GM12878 (cell line): ENCODE measurements at regions not wholly inside any gene's neighbourhood (a gene's known extent, or its start where the extent isn't known, plus 50 kb on each side); places are given as distances from the start of the nearest gene placed in this dataset.

ENCODE experiments used
- ATAC-seq: fragments of 200-7000 bp; cut with Tn5 transposase; 3 replicates; pipeline ENCODE4 v1.9.1; 2020; ENCODE audit warnings: mild to moderate bottlenecking, moderate library complexity
- BruUV-seq: library from RNA; stranded (reverse); fragments of 400-500 nt; replicated peaks from 2 replicates; lab custom pipeline; 2021; lab: Mats Ljungman, UMichigan
- CTCF ChIA-PET: fragments of 300-600 bp; sonication (Branson Sonifier 250); formaldehyde crosslinking; extraction: SDS; loops from one replicate; lab custom pipeline; 2021; ENCODE audit warnings: inconsistent platforms; lab: Yijun Ruan, JAX
- POLR2A ChIA-PET: fragments of 350-600 bp; formaldehyde crosslinking; extraction: SDS; loops from one replicate; lab custom pipeline; 2021; ENCODE audit warnings: inconsistent platforms; lab: Charles Lee
- RAD21 ChIA-PET: fragments of 300-600 bp; sonication (Branson Sonifier 250); formaldehyde crosslinking; loops from one replicate; lab custom pipeline; 2023; ENCODE audit warnings: antibody characterized with exemption; ENCODE audit not compliant: unreplicated experiment; lab: Charles Lee
- SMC1A ChIA-PET: fragments of 300-600 bp; sonication (Branson Sonifier 250); formaldehyde crosslinking; loops from one replicate; lab custom pipeline; 2023; ENCODE audit not compliant: unreplicated experiment, uncharacterized antibody; lab: Charles Lee
- DNase-seq: peaks from one replicate; pipeline ENCODE4 v3.0.0-alpha.2; 2011; ENCODE audit warnings: low read depth, low spot score
- FAIRE-seq: peaks from 3 replicates; lab custom pipeline; 2011; peaks lifted over from hg19 to GRCh38; lab: Jason Lieb, UNC
- H2AFZ ChIP-seq: 2 replicates; pipeline ENCODE4 v1.6.0; 2011; ENCODE audit warnings: low read depth, low read length, control low read depth; ENCODE audit not compliant: control insufficient read depth
- H3K27ac ChIP-seq: 2 replicates; pipeline ENCODE4 v1.5.1; 2011; ENCODE audit warnings: control low read depth; ENCODE audit not compliant: control insufficient read depth, insufficient read depth
- H3K27me3 ChIP-seq, 2 experiments: replicated peaks in 1 of 2; 2 replicates each; pipeline versions ENCODE4 v1.6.0 to v1.6.1; 2011; ENCODE audit warnings: low read length in 1 of 2; ENCODE audit not compliant: control insufficient read depth in 2 of 2, insufficient read depth in 2 of 2
- H3K36me3 ChIP-seq, 2 experiments: 2 replicates each; pipeline ENCODE4 v1.5.1; 2011; ENCODE audit warnings: low read length in 1 of 2; ENCODE audit not compliant: control insufficient read depth in 2 of 2, insufficient read depth in 2 of 2
- H3K4me1 ChIP-seq: 2 replicates; pipeline ENCODE4 v1.6.1; 2011; ENCODE audit warnings: mild to moderate bottlenecking, low read length, moderate library complexity, mixed read lengths; ENCODE audit not compliant: control insufficient read depth, insufficient read depth
- H3K4me2 ChIP-seq: 2 replicates; pipeline ENCODE4 v1.6.0; 2011; ENCODE audit warnings: control low read depth; ENCODE audit not compliant: control insufficient read depth, insufficient read depth
- H3K4me3 ChIP-seq: fragments of 200-600 bp; sonication (generic); 2 replicates; pipeline ENCODE4 v1.5.1; 2016
- H3K79me2 ChIP-seq: 2 replicates; pipeline ENCODE4 v1.6.0; 2011; ENCODE audit warnings: low read length; ENCODE audit not compliant: control insufficient read depth, insufficient read depth
- H3K9ac ChIP-seq: 2 replicates; pipeline ENCODE4 v1.8.0; 2011; ENCODE audit warnings: low read length, control low read depth, mixed read lengths; ENCODE audit not compliant: control insufficient read depth, insufficient read depth
- H3K9me3 ChIP-seq: replicated peaks from 3 replicates; pipeline ENCODE4 v1.5.1; 2011; ENCODE audit warnings: mild to moderate bottlenecking, low read length; ENCODE audit not compliant: control insufficient read depth, insufficient read depth
- H4K20me1 ChIP-seq: 2 replicates; pipeline ENCODE4 v1.6.0; 2011; ENCODE audit not compliant: control insufficient read depth, insufficient read depth
- EGR1 ChIP-seq, 2 experiments: IDR thresholded peaks; 1 replicate in 1 of 2; 2 replicates in 1 of 2; pipeline ENCODE4 v1.6.1; 2011 to 2012; ENCODE audit warnings: low read depth in 2 of 2, low read length in 2 of 2, borderline replicate concordance in 1 of 2, mild to moderate bottlenecking in 1 of 2, moderate library complexity in 1 of 2
- HSF1 ChIP-seq: fragments of 150-350 bp; IDR thresholded peaks from 2 replicates; pipeline ENCODE4 v1.6.1; 2014; ENCODE audit warnings: mild to moderate bottlenecking, low read depth, low read length
- NFYA ChIP-seq: IDR thresholded peaks from 2 replicates; pipeline ENCODE4 v1.6.1; 2011; ENCODE audit warnings: low read depth, mild to moderate bottlenecking, low read length, improper control_type of control experiment, borderline replicate concordance
- NR2C2 ChIP-seq: IDR thresholded peaks from 2 replicates; pipeline ENCODE4 v1.6.1; 2011; ENCODE audit warnings: borderline replicate concordance, low read depth; ENCODE audit not compliant: control insufficient read depth, insufficient read length
- POU2F2 ChIP-seq: IDR thresholded peaks from 3 replicates; pipeline ENCODE4 v1.6.1; 2011; ENCODE audit warnings: low read depth, mild to moderate bottlenecking, low read length, borderline replicate concordance
- SUZ12 ChIP-seq: fragments of 200-600 bp; sonication (generic); IDR thresholded peaks from one replicate; pipeline ENCODE4 v1.6.1; 2018; ENCODE audit warnings: antibody characterized with exemption, mild to moderate bottlenecking; ENCODE audit not compliant: unreplicated experiment
- WGBS: methylation state at CpG from one replicate; pipeline ENCODE4 v1.1.6; 2016; ENCODE audit warnings: low lambda C conversion rate; ENCODE audit not compliant: insufficient replicate concordance, insufficient coverage; ENCODE audit errors: missing lambda C conversion rate; 5-methylcytosine and 5-hydroxymethylcytosine counted together
- in situ Hi-C: fragments of 300-500 bp; cut with MboI; formaldehyde crosslinking; loops from 9 replicates; pipeline ENCODE4 v1.14.3; 2018; ENCODE audit warnings: mixed read lengths
- intact Hi-C: fragments of 100-400 bp; cut with micrococcal nuclease; formaldehyde crosslinking; loops from one replicate; pipeline ENCODE4 v1.14.2; 2022; ENCODE audit not compliant: unreplicated experiment
- TF ChIP-seq, protein P1 (sequence below): IDR thresholded peaks from 2 replicates; pipeline ENCODE4 v1.6.1; 2012; ENCODE audit warnings: low read depth, low read length, improper control_type of control experiment
- TF ChIP-seq, protein P2 (sequence below): fragments of 450-650 bp; IDR thresholded peaks from 2 replicates; pipeline ENCODE4 v1.6.1; 2017; ENCODE audit warnings: mild to moderate bottlenecking, moderate library complexity
- TF ChIP-seq, protein P3 (sequence below): fragments of 450-650 bp; IDR thresholded peaks from 2 replicates; pipeline ENCODE4 v1.6.1; 2018; ENCODE audit warnings: borderline replicate concordance, mild to moderate bottlenecking; ENCODE audit not compliant: partially characterized antibody

GRCh38 chr6:148086843-148087242, 255.8 kb upstream of the SASH1 start:
- Histone ChIP-seq H3K9ac (no peak overlapping the region), H3K36me3 (no peaks in the 10 kb centered on the region), H3K4me3 (no peak overlapping the region), H3K9me3 (no peaks in the 10 kb centered on the region), H3K27me3 (no peaks in the 10 kb centered on the region), H3K27ac (no peak overlapping the region), H3K4me1 (no peaks in the 10 kb centered on the region), H3K79me2 (no peaks in the 10 kb centered on the region), H4K20me1 (no peaks in the 10 kb centered on the region), H3K4me2 (no peak overlapping the region), H2AFZ (no peak overlapping the region)
- ATAC-seq (no peak), FAIRE-seq (no peak), DNase-seq (no peak)
- no TSS peak for BruUV-seq
- 28% methylated on average over 3 of the region's 3 CpGs for WGBS
- ChIA-PET CTCF (no interaction called here), SMC1A (no interaction called here), POLR2A (no interaction called here), RAD21 (no interaction called here)
- in situ Hi-C loops = no loop called here
- intact Hi-C loops = no loop called here
- TF ChIP-seq, protein P1, sequence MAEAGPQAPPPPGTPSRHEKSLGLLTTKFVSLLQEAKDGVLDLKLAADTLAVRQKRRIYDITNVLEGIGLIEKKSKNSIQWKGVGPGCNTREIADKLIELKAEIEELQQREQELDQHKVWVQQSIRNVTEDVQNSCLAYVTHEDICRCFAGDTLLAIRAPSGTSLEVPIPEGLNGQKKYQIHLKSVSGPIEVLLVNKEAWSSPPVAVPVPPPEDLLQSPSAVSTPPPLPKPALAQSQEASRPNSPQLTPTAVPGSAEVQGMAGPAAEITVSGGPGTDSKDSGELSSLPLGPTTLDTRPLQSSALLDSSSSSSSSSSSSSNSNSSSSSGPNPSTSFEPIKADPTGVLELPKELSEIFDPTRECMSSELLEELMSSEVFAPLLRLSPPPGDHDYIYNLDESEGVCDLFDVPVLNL = no peak
- TF ChIP-seq HSF1 (no peak), SUZ12 (no peak), EGR1 (IDR thresholded peaks at IDR 0.05; ENCODE audit: borderline replicate concordance in 1 of 2, low read depth in 2 of 2, low read length in 2 of 2) (no peak), NFYA (no peak), POU2F2 (no peak), NR2C2 (no peak)
- TF ChIP-seq, protein P2, sequence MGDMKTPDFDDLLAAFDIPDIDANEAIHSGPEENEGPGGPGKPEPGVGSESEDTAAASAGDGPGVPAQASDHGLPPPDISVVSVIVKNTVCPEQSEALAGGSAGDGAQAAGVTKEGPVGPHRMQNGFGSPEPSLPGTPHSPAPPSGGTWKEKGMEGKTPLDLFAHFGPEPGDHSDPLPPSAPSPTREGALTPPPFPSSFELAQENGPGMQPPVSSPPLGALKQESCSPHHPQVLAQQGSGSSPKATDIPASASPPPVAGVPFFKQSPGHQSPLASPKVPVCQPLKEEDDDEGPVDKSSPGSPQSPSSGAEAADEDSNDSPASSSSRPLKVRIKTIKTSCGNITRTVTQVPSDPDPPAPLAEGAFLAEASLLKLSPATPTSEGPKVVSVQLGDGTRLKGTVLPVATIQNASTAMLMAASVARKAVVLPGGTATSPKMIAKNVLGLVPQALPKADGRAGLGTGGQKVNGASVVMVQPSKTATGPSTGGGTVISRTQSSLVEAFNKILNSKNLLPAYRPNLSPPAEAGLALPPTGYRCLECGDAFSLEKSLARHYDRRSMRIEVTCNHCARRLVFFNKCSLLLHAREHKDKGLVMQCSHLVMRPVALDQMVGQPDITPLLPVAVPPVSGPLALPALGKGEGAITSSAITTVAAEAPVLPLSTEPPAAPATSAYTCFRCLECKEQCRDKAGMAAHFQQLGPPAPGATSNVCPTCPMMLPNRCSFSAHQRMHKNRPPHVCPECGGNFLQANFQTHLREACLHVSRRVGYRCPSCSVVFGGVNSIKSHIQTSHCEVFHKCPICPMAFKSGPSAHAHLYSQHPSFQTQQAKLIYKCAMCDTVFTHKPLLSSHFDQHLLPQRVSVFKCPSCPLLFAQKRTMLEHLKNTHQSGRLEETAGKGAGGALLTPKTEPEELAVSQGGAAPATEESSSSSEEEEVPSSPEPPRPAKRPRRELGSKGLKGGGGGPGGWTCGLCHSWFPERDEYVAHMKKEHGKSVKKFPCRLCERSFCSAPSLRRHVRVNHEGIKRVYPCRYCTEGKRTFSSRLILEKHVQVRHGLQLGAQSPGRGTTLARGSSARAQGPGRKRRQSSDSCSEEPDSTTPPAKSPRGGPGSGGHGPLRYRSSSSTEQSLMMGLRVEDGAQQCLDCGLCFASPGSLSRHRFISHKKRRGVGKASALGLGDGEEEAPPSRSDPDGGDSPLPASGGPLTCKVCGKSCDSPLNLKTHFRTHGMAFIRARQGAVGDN = no peak
- TF ChIP-seq, protein P3, sequence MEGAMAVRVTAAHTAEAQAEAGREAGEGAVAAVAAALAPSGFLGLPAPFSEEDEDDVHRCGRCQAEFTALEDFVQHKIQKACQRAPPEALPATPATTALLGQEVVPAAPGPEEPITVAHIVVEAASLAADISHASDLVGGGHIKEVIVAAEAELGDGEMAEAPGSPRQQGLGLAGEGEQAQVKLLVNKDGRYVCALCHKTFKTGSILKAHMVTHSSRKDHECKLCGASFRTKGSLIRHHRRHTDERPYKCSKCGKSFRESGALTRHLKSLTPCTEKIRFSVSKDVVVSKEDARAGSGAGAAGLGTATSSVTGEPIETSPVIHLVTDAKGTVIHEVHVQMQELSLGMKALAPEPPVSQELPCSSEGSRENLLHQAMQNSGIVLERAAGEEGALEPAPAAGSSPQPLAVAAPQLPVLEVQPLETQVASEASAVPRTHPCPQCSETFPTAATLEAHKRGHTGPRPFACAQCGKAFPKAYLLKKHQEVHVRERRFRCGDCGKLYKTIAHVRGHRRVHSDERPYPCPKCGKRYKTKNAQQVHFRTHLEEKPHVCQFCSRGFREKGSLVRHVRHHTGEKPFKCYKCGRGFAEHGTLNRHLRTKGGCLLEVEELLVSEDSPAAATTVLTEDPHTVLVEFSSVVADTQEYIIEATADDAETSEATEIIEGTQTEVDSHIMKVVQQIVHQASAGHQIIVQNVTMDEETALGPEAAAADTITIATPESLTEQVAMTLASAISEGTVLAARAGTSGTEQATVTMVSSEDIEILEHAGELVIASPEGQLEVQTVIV = no peak
